Memory B cell (primary cell): ENCODE measurements at regions not wholly inside any gene's neighbourhood (a gene's known extent, or its start where the extent isn't known, plus 50 kb on each side); places are given as distances from the start of the nearest gene placed in this dataset.
A peak's percentile ranks its signal among the peaks of the same experiment; 100 is the strongest.

Source experiments
- ATAC-seq: fragments of 150-1000 bp; cut with Tn5 transposase; 2 replicates; pipeline ENCODE4 v1.10.0; 2021; ENCODE audit warnings: low read depth, mild to moderate bottlenecking, moderate library complexity
- DNase-seq, 2 donors: peaks; one replicate each; pipeline ENCODE4 v3.0.0; 2022; ENCODE audit warnings: low spot score in 2 of 2
- H3K27ac Mint-ChIP-seq: one replicate; pipeline ENCODE4 v1.8.0; 2022; ENCODE audit warnings: mild to moderate bottlenecking, moderate library complexity, mixed read lengths
- H3K27me3 Mint-ChIP-seq: one replicate; pipeline ENCODE4 v1.8.0; 2022; ENCODE audit warnings: mixed read lengths
- H3K36me3 Mint-ChIP-seq: one replicate; pipeline ENCODE4 v1.8.0; 2022; ENCODE audit warnings: mild to moderate bottlenecking, mixed read lengths
- H3K4me1 Mint-ChIP-seq: one replicate; pipeline ENCODE4 v1.8.0; 2022; ENCODE audit warnings: mixed read lengths
- H3K4me3 Mint-ChIP-seq: one replicate; pipeline ENCODE4 v1.8.0; 2022; ENCODE audit warnings: mild to moderate bottlenecking, moderate library complexity, mixed read lengths
- H3K9me3 Mint-ChIP-seq: one replicate; pipeline ENCODE4 v1.8.0; 2022; ENCODE audit warnings: mixed read lengths

GRCh38 chr1:91133248-91133647, 111.4 kb upstream of the ZNF644 start:
- no peaks in the 10 kb centered on the region for H3K9me3 Mint-ChIP-seq
- no peaks in the 10 kb centered on the region for H3K4me1 Mint-ChIP-seq
- no peaks in the 10 kb centered on the region for H3K27me3 Mint-ChIP-seq
- ATAC-seq (no peak), DNase-seq (no peak)
- H3K36me3 Mint-ChIP-seq, result no peaks in the 10 kb centered on the region
- H3K27ac Mint-ChIP-seq, result no peak overlapping the region
- no peak overlapping the region for H3K4me3 Mint-ChIP-seq

GRCh38 chr1:91130256-91130985, 108.6 kb upstream of the ZNF644 start:
- Mint-ChIP-seq H3K4me3 (no peak overlapping the region), H3K4me1 (no peaks in the 10 kb centered on the region), H3K27me3 (no peaks in the 10 kb centered on the region), H3K27ac (no peak overlapping the region), H3K9me3 (no peaks in the 10 kb centered on the region), H3K36me3 (no peaks in the 10 kb centered on the region)
- ATAC-seq (no peak), DNase-seq (no peak)

GRCh38 chr1:91129458-91129857, 107.6 kb upstream of the ZNF644 start:
- ATAC-seq (no peak), DNase-seq (no peak)
- H3K27ac Mint-ChIP-seq, result no peak overlapping the region
- no peaks in the 10 kb centered on the region for H3K36me3 Mint-ChIP-seq
- H3K4me3 Mint-ChIP-seq, result no peak overlapping the region
- no peaks in the 10 kb centered on the region for H3K27me3 Mint-ChIP-seq
- H3K9me3 Mint-ChIP-seq, result no peaks in the 10 kb centered on the region
- peaks cover 6% of the 10 kb centered on the region for H3K4me1 Mint-ChIP-seq

- Mint-ChIP-seq H3K4me3 (no peak overlapping the region), H3K27ac (no peak overlapping the region), H3K9me3 (no peaks in the 10 kb centered on the region), H3K36me3 (no peaks in the 10 kb centered on the region), H3K4me1 (peaks cover 9% of the 10 kb centered on the region), H3K27me3 (no peaks in the 10 kb centered on the region)
- DNase-seq (no peak), ATAC-seq (no peak)
Observed at GRCh38 chr1:91129017-91129416, 107.2 kb upstream of the ZNF644 start.

GRCh38 chr1:91124989-91125417, 103.2 kb upstream of the ZNF644 start:
- Mint-ChIP-seq H3K4me3 (no peak overlapping the region), H3K36me3 (no peaks in the 10 kb centered on the region), H3K27ac (no peak overlapping the region), H3K9me3 (no peaks in the 10 kb centered on the region), H3K27me3 (no peaks in the 10 kb centered on the region), H3K4me1 (peaks cover 13% of the 10 kb centered on the region)
- DNase-seq (no peak), ATAC-seq (peak; percentile 26)

- Mint-ChIP-seq H3K4me1 (peaks cover 13% of the 10 kb centered on the region), H3K4me3 (no peak overlapping the region), H3K27me3 (no peaks in the 10 kb centered on the region), H3K9me3 (no peaks in the 10 kb centered on the region), H3K27ac (no peak overlapping the region), H3K36me3 (no peaks in the 10 kb centered on the region)
- ATAC-seq (no peak), DNase-seq (no peak)
Observed at GRCh38 chr1:91124290-91124985, 102.6 kb upstream of the ZNF644 start.

GRCh38 chr1:91123773-91124172, 101.9 kb upstream of the ZNF644 start:
- ATAC-seq, result no peak
- Mint-ChIP-seq H3K4me3 (no peak overlapping the region), H3K4me1 (peaks cover 13% of the 10 kb centered on the region), H3K27me3 (no peaks in the 10 kb centered on the region), H3K36me3 (no peaks in the 10 kb centered on the region), H3K9me3 (no peaks in the 10 kb centered on the region), H3K27ac (peak overlapping the region; percentile 10)
- no peak for DNase-seq

- H3K4me3 Mint-ChIP-seq, result no peak overlapping the region
- no peaks in the 10 kb centered on the region for H3K27me3 Mint-ChIP-seq
- peak overlapping the region; percentile 10 for H3K27ac Mint-ChIP-seq
- peaks cover 13% of the 10 kb centered on the region for H3K4me1 Mint-ChIP-seq
- DNase-seq (no peak), ATAC-seq (no peak)
- no peaks in the 10 kb centered on the region for H3K9me3 Mint-ChIP-seq
- no peaks in the 10 kb centered on the region for H3K36me3 Mint-ChIP-seq
Observed at GRCh38 chr1:91123319-91123718, 101.5 kb upstream of the ZNF644 start.

- Mint-ChIP-seq H3K27ac (no peak overlapping the region), H3K4me3 (no peak overlapping the region), H3K27me3 (no peaks in the 10 kb centered on the region), H3K36me3 (no peaks in the 10 kb centered on the region), H3K4me1 (peaks cover 13% of the 10 kb centered on the region), H3K9me3 (no peaks in the 10 kb centered on the region)
- no peak for DNase-seq
- ATAC-seq, result no peak
Observed at GRCh38 chr1:91122106-91122717, 100.4 kb upstream of the ZNF644 start.

- H3K4me1 Mint-ChIP-seq, result peaks cover 13% of the 10 kb centered on the region
- ATAC-seq (no peak), DNase-seq (no peak)
- no peak overlapping the region for H3K4me3 Mint-ChIP-seq
- H3K27me3 Mint-ChIP-seq, result no peaks in the 10 kb centered on the region
- H3K9me3 Mint-ChIP-seq, result no peaks in the 10 kb centered on the region
- H3K36me3 Mint-ChIP-seq, result no peaks in the 10 kb centered on the region
- no peak overlapping the region for H3K27ac Mint-ChIP-seq
Observed at GRCh38 chr1:91121366-91121765, 99.5 kb upstream of the ZNF644 start.

- no peaks in the 10 kb centered on the region for H3K27me3 Mint-ChIP-seq
- no peak for DNase-seq
- H3K4me1 Mint-ChIP-seq, result peaks cover 13% of the 10 kb centered on the region
- no peak for ATAC-seq
- no peak overlapping the region for H3K4me3 Mint-ChIP-seq
- no peaks in the 10 kb centered on the region for H3K36me3 Mint-ChIP-seq
- H3K27ac Mint-ChIP-seq, result no peak overlapping the region
- no peaks in the 10 kb centered on the region for H3K9me3 Mint-ChIP-seq
Observed at GRCh38 chr1:91120936-91121335, 99.1 kb upstream of the ZNF644 start.

- peaks cover 13% of the 10 kb centered on the region for H3K4me1 Mint-ChIP-seq
- H3K4me3 Mint-ChIP-seq, result no peak overlapping the region
- DNase-seq (no peak), ATAC-seq (no peak)
- H3K9me3 Mint-ChIP-seq, result no peaks in the 10 kb centered on the region
- no peaks in the 10 kb centered on the region for H3K36me3 Mint-ChIP-seq
- H3K27ac Mint-ChIP-seq, result no peak overlapping the region
- no peaks in the 10 kb centered on the region for H3K27me3 Mint-ChIP-seq
Observed at GRCh38 chr1:91120421-91120820, 98.6 kb upstream of the ZNF644 start.

- Mint-ChIP-seq H3K27me3 (peaks cover 5% of the 10 kb centered on the region), H3K9me3 (no peaks in the 10 kb centered on the region), H3K36me3 (no peaks in the 10 kb centered on the region), H3K4me1 (peaks cover 3% of the 10 kb centered on the region), H3K4me3 (no peak overlapping the region), H3K27ac (no peak overlapping the region)
- ATAC-seq (no peak), DNase-seq (no peak)
Observed at GRCh38 chr1:91104712-91105111, 82.9 kb upstream of the ZNF644 start.

GRCh38 chr1:91101328-91101727, 79.5 kb upstream of the ZNF644 start:
- peaks cover 7% of the 10 kb centered on the region for H3K27me3 Mint-ChIP-seq
- H3K4me3 Mint-ChIP-seq, result no peak overlapping the region
- peaks cover 3% of the 10 kb centered on the region for H3K4me1 Mint-ChIP-seq
- no peaks in the 10 kb centered on the region for H3K9me3 Mint-ChIP-seq
- DNase-seq (no peak), ATAC-seq (no peak)
- no peaks in the 10 kb centered on the region for H3K36me3 Mint-ChIP-seq
- H3K27ac Mint-ChIP-seq, result no peak overlapping the region
